D721Med (cell line): ENCODE measurements at regions not wholly inside any gene's neighbourhood (a gene's known extent, or its start where the extent isn't known, plus 50 kb on each side); places are given as distances from the start of the nearest gene placed in this dataset.

Experiments used
- DNase-seq: peaks from one replicate; pipeline ENCODE4 v3.0.0; 2011; ENCODE audit warnings: low spot score; ENCODE audit not compliant: insufficient read length
- FAIRE-seq: peaks from 2 replicates; lab custom pipeline; 2011; peaks lifted over from hg19 to GRCh38; lab: Jason Lieb, UNC
- CTCF ChIP-seq: IDR thresholded peaks from 2 replicates; pipeline ENCODE4 v1.5.1; 2012; ENCODE audit warnings: mild to moderate bottlenecking, control low read depth; ENCODE audit not compliant: insufficient read depth; ENCODE audit errors: missing control alignments

- DNase-seq (no peak), FAIRE-seq (no peak)
- TF ChIP-seq CTCF, result no peak
Observed at GRCh38 chr5:155082401-155082800, 68.8 kb downstream of the KIF4B start.

- DNase-seq, result no peak
- FAIRE-seq, result no peak
- no peak for TF ChIP-seq CTCF
Observed at GRCh38 chr5:155085282-155085989, 71.9 kb downstream of the KIF4B start.

- no peak for DNase-seq
- TF ChIP-seq CTCF, result no peak
- no peak for FAIRE-seq
Observed at GRCh38 chr5:155087036-155087435, 73.5 kb downstream of the KIF4B start.

- no peak for TF ChIP-seq CTCF
- no peak for FAIRE-seq
- no peak for DNase-seq
Observed at GRCh38 chr5:155088811-155089210, 75.3 kb downstream of the KIF4B start.

GRCh38 chr5:155089643-155090042 lies 76.1 kb downstream of the KIF4B start:
- no peak for FAIRE-seq
- DNase-seq, result no peak
- no peak for TF ChIP-seq CTCF

GRCh38 chr5:155091063-155091648 lies 77.6 kb downstream of the KIF4B start:
- DNase-seq (no peak), FAIRE-seq (no peak)
- TF ChIP-seq CTCF, result no peak
